Erythroblast (primary cell): ENCODE measurements at regions not wholly inside any gene's neighbourhood (a gene's known extent, or its start where the extent isn't known, plus 50 kb on each side); places are given as distances from the start of the nearest gene placed in this dataset.

ENCODE experiments used
- GATA1 ChIP-seq: IDR thresholded peaks from 2 replicates; pipeline ENCODE4 v1.6.1; 2011; ENCODE audit warnings: low read depth, mild to moderate bottlenecking, control low read depth, low read length, moderate library complexity
- POLR2A ChIP-seq: IDR thresholded peaks from 2 replicates; pipeline ENCODE4 v1.6.1; 2011; ENCODE audit warnings: mild to moderate bottlenecking, low read length

GRCh38 chr10:93166134-93166533 is 92.4 kb downstream of the CYP26A1 start:
- TF ChIP-seq POLR2A (no peak), GATA1 (no peak)
